Liver (tissue), 8 donors: ENCODE measurements at regions not wholly inside any gene's neighbourhood (a gene's known extent, or its start where the extent isn't known, plus 50 kb on each side); places are given as distances from the start of the nearest gene placed in this dataset.

Source experiments
- DNase-seq: peaks from one replicate; pipeline ENCODE4 v3.0.0-alpha.2; 2017; ENCODE audit warnings: low spot score
- H3K27ac ChIP-seq, 2 donors: one replicate each; pipeline ENCODE4 v1.7.0; 2013; ENCODE audit warnings: inconsistent platforms in 2 of 2, low read length in 2 of 2, control low read depth in 1 of 2, low read depth in 1 of 2, mild to moderate bottlenecking in 1 of 2
- H3K27me3 ChIP-seq, 4 donors: one replicate each; pipeline versions ENCODE4 v1.6.1 to v1.7.0; 2013; ENCODE audit warnings: low read length in 3 of 4, inconsistent platforms in 1 of 4, mild to moderate bottlenecking in 1 of 4, moderate library complexity in 1 of 4; ENCODE audit not compliant: control insufficient read depth in 4 of 4, insufficient read depth in 4 of 4
- H3K36me3 ChIP-seq, 4 donors: one replicate each; pipeline versions ENCODE4 v1.6.1 to v1.7.0; 2013; ENCODE audit warnings: low read length in 3 of 4, mild to moderate bottlenecking in 3 of 4, low read depth in 1 of 4, moderate library complexity in 1 of 4; ENCODE audit not compliant: control insufficient read depth in 4 of 4, insufficient read depth in 3 of 4
- H3K4me1 ChIP-seq, 4 donors: one replicate each; pipeline versions ENCODE4 v1.6.1 to v1.7.0; 2013; ENCODE audit warnings: low read length in 3 of 4, mild to moderate bottlenecking in 3 of 4, moderate library complexity in 1 of 4; ENCODE audit not compliant: control insufficient read depth in 4 of 4, insufficient read depth in 4 of 4
- H3K4me3 ChIP-seq, 3 donors: one replicate each; pipeline versions ENCODE4 v1.6.1 to v1.7.0; 2013; ENCODE audit warnings: low read length in 3 of 3, control low read depth in 1 of 3, low read depth in 1 of 3, mild to moderate bottlenecking in 1 of 3
- H3K9ac ChIP-seq, 2 donors: one replicate each; pipeline ENCODE4 v1.7.0; 2013; ENCODE audit warnings: low read length in 2 of 2, mild to moderate bottlenecking in 2 of 2, moderate library complexity in 2 of 2, control low read depth in 1 of 2, low read depth in 1 of 2
- H3K9me3 ChIP-seq, 4 donors: one replicate each; pipeline versions ENCODE4 v1.6.1 to v1.7.0; 2013; ENCODE audit warnings: low read length in 3 of 4; ENCODE audit not compliant: control insufficient read depth in 4 of 4
- CTCF ChIP-seq: fragments of 150-350 bp; IDR thresholded peaks from 2 replicates; pipeline ENCODE4 v1.5.1; 2017; ENCODE audit warnings: improper control_type of control experiment, low read depth, low read length; ENCODE audit not compliant: missing input control
- FOXA1 ChIP-seq: IDR thresholded peaks from 2 replicates; pipeline ENCODE4 v1.6.1; 2016; ENCODE audit warnings: antibody characterized with exemption
- FOXA2 ChIP-seq: IDR thresholded peaks from 2 replicates; pipeline ENCODE4 v1.6.1; 2016; ENCODE audit warnings: antibody characterized with exemption
- GABPA ChIP-seq, 2 donors: IDR thresholded peaks in 1 of 2; conservative IDR thresholded peaks in 1 of 2; 2 replicates each; pipeline ENCODE4 v1.6.1; 2016; ENCODE audit warnings: antibody characterized with exemption in 2 of 2, mild to moderate bottlenecking in 1 of 2, moderate library complexity in 1 of 2
- HNF4A ChIP-seq, 2 donors: conservative IDR thresholded peaks; 2 replicates each; pipeline ENCODE4 v1.6.1; 2016; ENCODE audit warnings: antibody characterized with exemption in 2 of 2, mild to moderate bottlenecking in 2 of 2
- HNF4G ChIP-seq: IDR thresholded peaks from 2 replicates; pipeline ENCODE4 v1.6.1; 2016; ENCODE audit warnings: antibody characterized with exemption
- JUND ChIP-seq, 2 donors: IDR thresholded peaks; 2 replicates each; pipeline ENCODE4 v1.6.1; 2016; ENCODE audit warnings: antibody characterized with exemption in 2 of 2
- NR2F2 ChIP-seq: IDR thresholded peaks from 2 replicates; pipeline ENCODE4 v1.6.1; 2016; ENCODE audit warnings: antibody characterized with exemption
- RAD21 ChIP-seq, 2 donors: IDR thresholded peaks; 2 replicates each; pipeline ENCODE4 v1.6.1; 2016; ENCODE audit warnings: antibody characterized with exemption in 2 of 2, mild to moderate bottlenecking in 2 of 2
- RXRA ChIP-seq, 2 donors: IDR thresholded peaks; 2 replicates each; pipeline ENCODE4 v1.6.1; 2017 to 2018; ENCODE audit warnings: antibody characterized with exemption in 2 of 2, mild to moderate bottlenecking in 1 of 2
- SP1 ChIP-seq: IDR thresholded peaks from 2 replicates; pipeline ENCODE4 v1.6.1; 2018; ENCODE audit warnings: antibody characterized with exemption, mild to moderate bottlenecking
- TAF1 ChIP-seq: conservative IDR thresholded peaks from 2 replicates; pipeline ENCODE4 v1.6.1; 2016; ENCODE audit warnings: antibody characterized with exemption, mild to moderate bottlenecking
- YY1 ChIP-seq: IDR thresholded peaks from 2 replicates; pipeline ENCODE4 v1.6.1; 2016; ENCODE audit warnings: antibody characterized with exemption, mild to moderate bottlenecking
- WGBS: extraction: QIAGEN DNeasy Blood & Tissue Kit; methylation state at CpG from one replicate; pipeline ENCODE4 v1.1.7; 2013; 5-methylcytosine and 5-hydroxymethylcytosine counted together
- TF ChIP-seq, protein P1 (sequence below): IDR thresholded peaks from 2 replicates; pipeline ENCODE4 v1.6.1; 2016; ENCODE audit warnings: antibody characterized with exemption
- TF ChIP-seq, protein P2 (sequence below): IDR thresholded peaks from 2 replicates; pipeline ENCODE4 v1.6.1; 2016; ENCODE audit warnings: antibody characterized with exemption
- TF ChIP-seq, protein P3 (sequence below): IDR thresholded peaks from 2 replicates; pipeline ENCODE4 v1.6.1; 2016; ENCODE audit warnings: antibody characterized with exemption
- donor health status: healthy.
- donor health status: healthy.
- donor health status: healthy.
- donor health status: healthy.
- donor health status: healthy.

GRCh38 chr3:54032598-54032997 is 89.8 kb upstream of the CACNA2D3 start (continued):
- TF ChIP-seq, protein P1, sequence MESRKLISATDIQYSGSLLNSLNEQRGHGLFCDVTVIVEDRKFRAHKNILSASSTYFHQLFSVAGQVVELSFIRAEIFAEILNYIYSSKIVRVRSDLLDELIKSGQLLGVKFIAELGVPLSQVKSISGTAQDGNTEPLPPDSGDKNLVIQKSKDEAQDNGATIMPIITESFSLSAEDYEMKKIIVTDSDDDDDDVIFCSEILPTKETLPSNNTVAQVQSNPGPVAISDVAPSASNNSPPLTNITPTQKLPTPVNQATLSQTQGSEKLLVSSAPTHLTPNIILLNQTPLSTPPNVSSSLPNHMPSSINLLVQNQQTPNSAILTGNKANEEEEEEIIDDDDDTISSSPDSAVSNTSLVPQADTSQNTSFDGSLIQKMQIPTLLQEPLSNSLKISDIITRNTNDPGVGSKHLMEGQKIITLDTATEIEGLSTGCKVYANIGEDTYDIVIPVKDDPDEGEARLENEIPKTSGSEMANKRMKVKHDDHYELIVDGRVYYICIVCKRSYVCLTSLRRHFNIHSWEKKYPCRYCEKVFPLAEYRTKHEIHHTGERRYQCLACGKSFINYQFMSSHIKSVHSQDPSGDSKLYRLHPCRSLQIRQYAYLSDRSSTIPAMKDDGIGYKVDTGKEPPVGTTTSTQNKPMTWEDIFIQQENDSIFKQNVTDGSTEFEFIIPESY, result no peak
- no peak for TF ChIP-seq CTCF
- no peak for TF ChIP-seq FOXA1
- no peak for TF ChIP-seq HNF4G
- TF ChIP-seq NR2F2, result no peak
- no peak for TF ChIP-seq FOXA2

- Histone ChIP-seq H3K4me1 (no peaks in the 10 kb centered on the region), H3K27me3 (no peaks in the 10 kb centered on the region), H3K9me3 (no peaks in the 10 kb centered on the region), H3K36me3 (no peaks in the 10 kb centered on the region), H3K27ac (no peak overlapping the region), H3K9ac (no peak overlapping the region), H3K4me3 (no peak overlapping the region)
- TF ChIP-seq RAD21 (IDR thresholded peaks at IDR 0.05) (no peak), JUND (IDR thresholded peaks at IDR 0.05) (no peak), NR2F2 (no peak), HNF4G (no peak), FOXA2 (no peak), YY1 (no peak), GABPA (IDR thresholded peaks at IDR 0.05 in 1 of 2, conservative IDR thresholded peaks at IDR 0.05 in 1 of 2) (no peak), SP1 (no peak), HNF4A (conservative IDR thresholded peaks at IDR 0.05) (no peak), TAF1 (no peak)
- TF ChIP-seq, protein P2, sequence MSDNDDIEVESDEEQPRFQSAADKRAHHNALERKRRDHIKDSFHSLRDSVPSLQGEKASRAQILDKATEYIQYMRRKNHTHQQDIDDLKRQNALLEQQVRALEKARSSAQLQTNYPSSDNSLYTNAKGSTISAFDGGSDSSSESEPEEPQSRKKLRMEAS, result no peak
- TF ChIP-seq, protein P3, sequence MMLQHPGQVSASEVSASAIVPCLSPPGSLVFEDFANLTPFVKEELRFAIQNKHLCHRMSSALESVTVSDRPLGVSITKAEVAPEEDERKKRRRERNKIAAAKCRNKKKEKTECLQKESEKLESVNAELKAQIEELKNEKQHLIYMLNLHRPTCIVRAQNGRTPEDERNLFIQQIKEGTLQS, result no peak
- TF ChIP-seq, protein P1, result no peak
- 86% methylated on average over 5 of the region's 5 CpGs for WGBS
- no peak for DNase-seq
These were observed 94.0 kb upstream of the CACNA2D3 start for GRCh38 chr3:54028372-54028771.

DNA sequence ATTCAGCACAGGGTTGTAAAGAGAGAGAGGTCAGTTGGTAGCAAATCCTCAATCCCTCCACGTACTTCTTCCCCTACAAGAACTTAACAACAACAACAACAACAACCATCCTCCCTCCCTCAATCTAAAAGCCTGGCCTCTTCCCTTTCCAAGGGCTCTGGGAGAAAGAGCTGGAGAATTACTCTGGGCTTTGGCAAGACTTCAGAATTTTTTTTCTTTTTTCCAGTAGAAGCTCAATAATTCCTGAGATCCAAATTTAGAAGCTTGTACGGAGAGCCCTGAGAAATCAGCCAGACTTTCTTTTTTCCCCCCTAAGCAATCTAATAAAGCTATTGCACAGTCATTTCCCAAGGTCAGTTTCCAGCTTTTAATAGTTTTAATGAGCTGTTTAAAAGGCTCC is 95.8 kb upstream of the CACNA2D3 start:
- H3K9ac ChIP-seq, result no peak overlapping the region
- H3K4me3 ChIP-seq, result no peak overlapping the region
- no peak for DNase-seq
- H3K9me3 ChIP-seq, result no peaks in the 10 kb centered on the region
- WGBS, result 62% methylated on average over 2 of the region's 2 CpGs
- H3K36me3 ChIP-seq, result no peaks in the 10 kb centered on the region
- no peaks in the 10 kb centered on the region for H3K27me3 ChIP-seq
- no peaks in the 10 kb centered on the region for H3K4me1 ChIP-seq
- no peak overlapping the region for H3K27ac ChIP-seq
- no peak for TF ChIP-seq YY1
- no peak for TF ChIP-seq FOXA1
- TF ChIP-seq RXRA (IDR thresholded peaks at IDR 0.05), result no peak
- TF ChIP-seq RAD21 (IDR thresholded peaks at IDR 0.05), result no peak
- TF ChIP-seq FOXA2, result no peak
- no peak for TF ChIP-seq SP1
- no peak for TF ChIP-seq HNF4G
- TF ChIP-seq, protein P2, result no peak
- TF ChIP-seq, protein P1, result no peak
- TF ChIP-seq, protein P3, result no peak
- no peak for TF ChIP-seq TAF1
- no peak for TF ChIP-seq JUND (IDR thresholded peaks at IDR 0.05)
- TF ChIP-seq NR2F2, result no peak
- no peak for TF ChIP-seq HNF4A (conservative IDR thresholded peaks at IDR 0.05)
- TF ChIP-seq CTCF, result no peak
